PFSK-1 (cell line): ENCODE measurements at regions not wholly inside any gene's neighbourhood (a gene's known extent, or its start where the extent isn't known, plus 50 kb on each side); places are given as distances from the start of the nearest gene placed in this dataset.

ENCODE experiments used
- FOXP2 ChIP-seq: optimal IDR thresholded peaks from 2 replicates; pipeline ENCODE3; 2011; ENCODE audit warnings: borderline replicate concordance, control low read depth, inconsistent platforms; ENCODE audit not compliant: insufficient read depth; ENCODE audit errors: extremely low read length, extremely low read depth
- POLR2AphosphoS5 ChIP-seq: IDR thresholded peaks from 2 replicates; pipeline ENCODE4 v1.6.1; 2012; ENCODE audit warnings: low read depth, mild to moderate bottlenecking, control low read depth, low read length, moderate library complexity
- REST ChIP-seq, 2 experiments: IDR thresholded peaks; 2 replicates each; pipeline versions ENCODE4 v1.6.1 to v1.8.0; 2011 to 2012; ENCODE audit warnings: low read depth in 2 of 2, low read length in 2 of 2, control low read depth in 1 of 2, inconsistent platforms in 1 of 2, mild to moderate bottlenecking in 1 of 2, moderate library complexity in 1 of 2; ENCODE audit not compliant: insufficient read depth in 1 of 2
- SIN3A ChIP-seq: IDR thresholded peaks from 2 replicates; pipeline ENCODE4 v1.6.1; 2012; ENCODE audit warnings: mild to moderate bottlenecking, low read length, moderate library complexity, borderline replicate concordance; ENCODE audit not compliant: insufficient read depth
- TAF1 ChIP-seq: IDR thresholded peaks from 2 replicates; pipeline ENCODE4 v1.6.1; 2012; ENCODE audit warnings: low read length, control low read depth, borderline replicate concordance; ENCODE audit not compliant: insufficient read depth

- TF ChIP-seq TAF1, result no peak
- TF ChIP-seq FOXP2, result no peak
- TF ChIP-seq POLR2AphosphoS5, result no peak
- TF ChIP-seq REST (IDR thresholded peaks at IDR 0.05; ENCODE audit: insufficient read depth in 1 of 2, low read depth in 2 of 2, low read length in 2 of 2), result no peak
- TF ChIP-seq SIN3A, result no peak
Observed at GRCh38 chr2:9778471-9779316, 64.6 kb upstream of the TAF1B start.

DNA sequence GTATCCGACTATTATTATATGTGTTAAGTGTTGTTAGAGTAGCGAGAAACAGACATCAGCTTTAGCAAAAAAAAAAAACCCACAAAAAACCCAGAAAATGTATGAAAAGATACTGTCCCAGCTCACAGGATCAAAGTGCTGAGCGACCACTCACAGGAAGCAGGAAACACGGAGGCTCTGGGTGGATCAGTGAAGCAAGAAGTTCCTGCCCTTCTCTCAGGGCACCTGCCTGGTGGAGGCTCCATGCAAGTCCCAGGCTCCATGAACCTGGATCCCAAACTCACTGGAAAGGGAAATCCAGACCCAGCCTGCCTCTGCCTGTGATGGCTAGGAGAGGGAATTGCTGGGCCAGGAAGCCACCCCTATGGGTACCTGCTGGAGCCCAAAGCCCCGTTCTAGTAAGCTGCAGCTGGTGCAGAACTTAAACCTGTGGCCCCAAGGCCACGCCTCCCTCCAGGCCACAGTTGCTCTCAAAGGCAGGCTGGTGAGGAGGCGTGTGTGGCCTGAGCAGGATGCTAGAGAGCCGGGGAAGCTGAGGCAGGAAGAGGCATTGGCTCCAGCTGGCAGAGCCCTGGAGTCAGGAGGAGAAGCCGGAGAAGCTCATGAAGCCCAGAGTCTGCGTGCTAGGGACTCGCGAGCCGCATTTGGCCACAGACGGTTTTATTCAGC, 63.5 kb upstream of the TAF1B start:
- no peak for TF ChIP-seq REST (IDR thresholded peaks at IDR 0.05; ENCODE audit: insufficient read depth in 1 of 2, low read depth in 2 of 2, low read length in 2 of 2)
- no peak for TF ChIP-seq SIN3A
- no peak for TF ChIP-seq TAF1
- no peak for TF ChIP-seq POLR2AphosphoS5
- TF ChIP-seq FOXP2, result no peak

DNA sequence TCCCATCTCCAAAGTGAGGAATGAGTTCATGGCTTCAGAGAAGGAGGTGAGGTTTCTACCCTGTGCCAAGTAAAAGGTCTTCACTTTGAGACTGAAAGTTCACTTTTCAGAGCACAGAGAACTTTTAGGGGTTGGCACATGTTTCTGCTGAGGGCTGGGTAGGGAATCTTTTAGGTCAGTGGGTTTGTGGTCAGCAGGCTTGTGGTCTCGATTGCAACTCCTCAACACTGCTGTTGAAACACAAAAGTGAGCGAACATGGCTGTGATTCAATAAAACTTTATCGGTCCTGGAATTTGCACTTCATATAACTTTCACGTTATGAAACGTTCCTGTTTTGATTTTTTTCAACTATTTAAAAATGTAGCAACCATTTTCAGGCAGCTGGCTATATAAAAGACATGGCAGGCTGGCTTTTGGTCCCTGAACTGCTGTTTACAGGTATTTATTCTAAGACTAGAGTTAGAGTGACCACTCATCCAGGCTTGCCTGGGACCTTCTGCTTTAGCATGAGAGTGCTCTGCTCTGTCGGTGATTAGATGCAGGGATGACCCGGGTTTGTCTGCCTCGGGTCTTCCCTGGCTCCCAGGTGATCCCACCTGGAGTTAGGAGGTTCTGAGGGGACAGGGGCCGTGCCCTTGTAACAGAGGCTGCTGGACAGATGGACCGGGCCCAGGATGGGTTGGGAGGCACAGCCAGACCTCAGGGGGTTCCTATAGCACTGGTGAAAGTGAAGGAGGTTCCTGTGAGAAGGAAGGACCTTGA, 62.7 kb upstream of the TAF1B start:
- no peak for TF ChIP-seq FOXP2
- TF ChIP-seq POLR2AphosphoS5, result no peak
- TF ChIP-seq SIN3A, result no peak
- TF ChIP-seq REST (IDR thresholded peaks at IDR 0.05; ENCODE audit: insufficient read depth in 1 of 2, low read depth in 2 of 2, low read length in 2 of 2), result no peak
- TF ChIP-seq TAF1, result no peak

GRCh38 chr2:9781252-9781651, 62.0 kb upstream of the TAF1B start:
- TF ChIP-seq FOXP2 (no peak), SIN3A (no peak), REST (IDR thresholded peaks at IDR 0.05; ENCODE audit: insufficient read depth in 1 of 2, low read depth in 2 of 2, low read length in 2 of 2) (no peak), POLR2AphosphoS5 (no peak), TAF1 (no peak)
